GM18907 (cell line): ENCODE measurements at regions not wholly inside any gene's neighbourhood (a gene's known extent, or its start where the extent isn't known, plus 50 kb on each side); places are given as distances from the start of the nearest gene placed in this dataset.
"Not testable (repeated sequence)": the region's sequence is repeated elsewhere in the genome, so short reads cannot be mapped to it uniquely, and the experiment has no call there.

ENCODE experiments used
- ATAC-seq: cut with Tn5 transposase; IDR thresholded peaks from one replicate; pipeline ENCODE4 v1.9.1; 2021; ENCODE audit warnings: mild to moderate bottlenecking, moderate library complexity; ENCODE audit not compliant: unreplicated experiment

- peak; percentile 48 for ATAC-seq
Observed at GRCh38 chr4:184282251-184282713, 64.6 kb upstream of the ENPP6 start.

DNA sequence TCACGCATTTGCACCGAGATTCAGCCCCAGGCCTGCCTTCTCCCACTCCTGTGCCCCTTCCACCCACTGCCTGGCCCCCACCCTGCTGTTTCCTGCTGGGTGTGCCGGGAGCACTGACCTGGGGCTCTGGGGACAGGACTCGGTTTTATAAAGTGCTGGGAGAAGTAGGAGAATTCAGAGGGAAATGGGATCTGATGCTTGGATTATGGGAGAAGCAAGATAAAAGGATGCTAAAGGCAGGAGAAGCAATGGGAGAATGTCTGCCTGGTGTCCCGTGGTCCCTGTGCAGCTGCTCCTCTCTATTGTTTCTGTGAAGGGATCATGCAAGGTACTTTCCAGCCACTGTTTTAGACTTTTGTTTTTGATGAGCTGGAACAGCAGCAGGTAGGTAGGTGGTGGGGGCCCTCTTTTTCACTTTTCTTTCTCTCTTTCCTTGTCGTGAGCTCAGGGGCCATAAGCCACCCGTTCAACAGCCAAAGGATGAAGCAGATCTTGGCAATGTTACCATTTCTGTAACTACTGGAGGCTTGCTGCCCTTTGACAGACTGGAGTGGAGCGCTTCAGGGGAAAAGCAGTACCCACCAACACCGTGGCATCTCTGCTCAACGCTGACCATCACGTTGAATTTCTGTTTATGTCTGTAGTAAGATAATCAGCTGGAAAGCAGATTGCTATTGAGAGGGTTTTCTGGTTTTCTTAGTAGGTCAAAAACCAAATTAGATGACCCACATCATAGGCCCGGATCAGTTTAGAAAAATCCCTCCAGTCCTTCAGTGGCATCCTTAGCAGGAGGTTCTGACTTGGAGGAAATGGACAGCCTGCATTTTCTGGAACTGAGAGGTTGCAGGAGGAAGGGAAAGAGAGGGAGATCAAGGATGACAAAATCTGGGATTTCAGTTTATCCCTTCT is 63.8 kb upstream of the ENPP6 start:
- peak; percentile 33 for ATAC-seq

DNA sequence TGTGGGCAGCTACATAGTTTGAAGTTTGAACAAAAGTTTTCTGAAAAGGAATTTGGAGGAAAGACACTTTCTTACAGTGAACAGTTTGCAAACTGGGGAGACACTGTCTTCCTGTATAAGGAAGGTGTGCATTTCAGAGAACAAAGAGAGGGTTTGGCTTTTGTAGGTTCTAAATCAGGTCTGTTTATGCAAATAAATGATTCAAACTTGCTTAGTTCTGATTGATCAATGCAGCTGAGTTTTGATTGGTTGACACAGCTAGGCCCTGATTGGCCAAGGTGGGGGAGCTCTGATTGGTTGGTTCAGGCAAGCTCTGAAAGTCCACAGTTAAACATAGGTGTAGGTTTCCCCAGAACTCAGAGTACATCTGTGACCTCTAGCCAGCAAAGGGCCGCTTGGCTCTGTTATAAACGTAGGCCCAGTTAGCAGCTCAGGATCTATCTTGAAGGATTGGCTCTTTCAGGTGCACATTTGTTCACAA is 63.0 kb upstream of the ENPP6 start:
- ATAC-seq = peak; percentile 33

GRCh38 chr4:184280137-184280536 is 62.5 kb upstream of the ENPP6 start:
- no peak for ATAC-seq

DNA sequence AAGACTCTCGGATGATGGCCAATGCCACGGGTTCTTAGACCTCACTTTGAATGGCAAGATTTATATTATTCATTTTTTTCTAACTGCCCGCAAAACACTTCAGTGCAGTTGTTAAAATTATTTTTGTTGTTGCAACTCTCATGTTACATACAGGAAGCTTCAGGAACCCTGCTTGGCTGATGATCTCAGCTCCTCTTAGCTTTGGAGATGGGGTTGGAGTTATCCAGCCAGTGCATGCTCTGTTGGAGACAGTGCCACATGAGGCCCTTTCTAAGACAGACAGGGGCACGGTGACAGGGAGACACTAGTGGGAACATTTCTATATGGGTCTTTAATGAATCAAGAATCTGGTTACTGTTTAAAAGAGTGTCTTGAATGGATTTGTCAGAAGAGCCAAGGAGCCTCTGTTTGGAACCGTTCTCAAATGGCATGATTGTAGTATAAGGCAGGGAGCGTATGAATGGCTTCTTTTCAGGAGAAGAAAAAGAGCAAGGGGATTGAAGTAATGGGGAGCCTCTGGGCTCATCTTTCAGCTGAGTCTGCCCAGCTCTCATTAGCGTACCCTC is 61.9 kb upstream of the ENPP6 start:
- no peak for ATAC-seq

DNA sequence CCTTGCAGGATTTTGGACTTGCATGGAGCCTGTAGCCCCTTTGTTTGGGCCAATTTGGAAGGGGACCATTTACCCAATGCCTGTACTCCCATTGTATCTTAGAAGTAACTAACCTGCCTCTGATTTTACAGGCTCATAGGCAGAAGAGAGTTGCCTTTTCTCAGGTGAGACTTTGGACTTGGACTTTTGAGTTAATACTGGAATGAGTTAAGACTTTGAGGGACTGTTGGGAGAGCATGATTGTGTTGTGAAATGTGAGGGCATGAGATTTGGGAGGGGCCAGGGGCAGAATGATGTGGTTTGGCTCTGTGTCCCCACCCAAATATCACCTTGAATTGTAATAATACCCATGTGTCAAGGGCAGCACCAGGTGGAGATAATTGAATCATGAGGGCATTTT is 60.1 kb upstream of the ENPP6 start:
- not testable (repeated sequence) for ATAC-seq

GRCh38 chr4:184277010-184277409 is 59.3 kb upstream of the ENPP6 start:
- not testable (repeated sequence) for ATAC-seq

GRCh38 chr4:184276346-184276745 is 58.7 kb upstream of the ENPP6 start:
- not testable (repeated sequence) for ATAC-seq

DNA sequence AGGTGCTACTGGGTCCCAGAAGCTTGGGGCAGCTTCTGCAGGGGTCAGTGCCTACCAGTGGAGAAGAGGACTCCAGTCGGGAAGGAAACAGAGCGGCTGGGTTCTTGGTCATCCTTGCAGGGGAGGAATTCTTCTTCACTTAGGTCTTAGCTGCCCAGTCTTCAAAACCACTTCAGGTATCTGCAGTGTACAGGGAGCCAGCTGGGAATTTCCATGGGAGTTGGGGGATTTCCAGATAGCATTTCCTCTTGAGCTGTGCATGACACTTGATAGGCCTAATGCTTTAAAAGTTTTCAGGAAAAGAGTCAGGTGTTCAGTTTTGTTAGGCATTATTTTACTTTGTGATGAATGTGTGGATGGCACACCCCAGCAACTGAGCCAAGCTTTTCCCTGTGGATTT is 58.1 kb upstream of the ENPP6 start:
- ATAC-seq = no peak

DNA sequence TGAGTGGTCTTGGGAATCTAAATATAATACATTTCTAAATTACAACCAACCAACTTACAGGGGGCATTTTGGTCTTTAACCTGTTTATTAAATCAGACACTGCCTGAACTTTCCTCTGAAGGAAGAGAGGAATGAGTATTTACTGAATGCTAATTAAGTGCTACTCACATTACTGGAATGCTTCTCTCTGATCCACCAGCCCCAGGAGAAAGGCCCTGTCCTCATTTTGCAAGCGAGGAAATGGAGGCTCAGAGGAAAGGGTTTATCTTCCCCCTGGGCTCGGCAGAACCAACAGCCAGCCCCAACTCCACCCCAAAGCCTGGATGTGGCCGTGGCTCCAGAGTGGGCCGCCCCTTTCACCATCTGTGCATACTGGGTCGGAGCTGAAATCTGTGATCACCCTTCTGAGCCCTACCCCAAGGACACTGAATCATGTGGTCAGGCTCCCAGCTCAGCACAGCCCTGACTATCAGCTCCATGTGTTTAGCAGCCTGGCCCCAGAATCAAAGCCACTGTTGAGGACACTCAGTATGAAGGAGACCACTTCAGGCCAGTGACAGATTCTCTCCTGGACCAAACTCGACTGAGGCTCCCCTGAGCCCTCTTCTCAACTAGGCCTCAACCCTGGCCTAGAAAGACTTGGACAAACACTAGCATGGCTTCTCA is 56.7 kb upstream of the ENPP6 start:
- no peak for ATAC-seq

- ATAC-seq = no peak
Observed at GRCh38 chr4:184273166-184274147, 55.8 kb upstream of the ENPP6 start.

GRCh38 chr4:184270808-184271413 is 53.2 kb upstream of the ENPP6 start:
- no peak for ATAC-seq

DNA sequence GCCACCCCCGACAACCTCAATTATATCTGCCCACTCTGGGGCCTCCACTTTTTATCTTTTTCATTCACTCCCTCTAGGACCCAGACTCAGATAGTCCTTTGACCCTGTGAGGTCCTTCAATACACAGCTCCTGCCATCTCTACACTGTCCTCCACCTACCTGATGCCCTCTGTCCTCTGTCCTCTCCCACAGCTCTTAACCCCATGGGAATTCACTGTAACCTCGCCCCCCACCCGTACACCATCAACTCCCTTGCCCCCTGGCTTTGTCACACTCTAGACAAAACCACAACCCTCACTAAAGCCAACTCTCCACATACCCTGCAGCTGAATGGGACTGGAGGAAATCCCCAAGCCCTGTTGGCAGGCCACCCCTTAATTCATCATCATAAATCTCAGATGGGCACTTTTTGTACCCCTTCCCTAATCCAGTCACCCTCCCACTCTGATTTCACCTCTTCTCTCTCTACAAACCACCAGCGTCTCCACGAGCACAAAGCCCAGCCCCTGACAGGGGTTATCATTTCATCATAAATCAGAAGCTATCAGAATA is 52.3 kb upstream of the ENPP6 start:
- ATAC-seq = no peak

GRCh38 chr4:184268584-184269160 is 51.0 kb upstream of the ENPP6 start:
- ATAC-seq = no peak

- ATAC-seq = peak; percentile 87
Observed at GRCh38 chr4:184267673-184268583, 50.3 kb upstream of the ENPP6 start.
